ENCODE measurements at regions not wholly inside any gene's neighbourhood (a gene's known extent, or its start where the extent isn't known, plus 50 kb on each side); places are given as distances from the start of the nearest gene placed in this dataset.

DNA sequence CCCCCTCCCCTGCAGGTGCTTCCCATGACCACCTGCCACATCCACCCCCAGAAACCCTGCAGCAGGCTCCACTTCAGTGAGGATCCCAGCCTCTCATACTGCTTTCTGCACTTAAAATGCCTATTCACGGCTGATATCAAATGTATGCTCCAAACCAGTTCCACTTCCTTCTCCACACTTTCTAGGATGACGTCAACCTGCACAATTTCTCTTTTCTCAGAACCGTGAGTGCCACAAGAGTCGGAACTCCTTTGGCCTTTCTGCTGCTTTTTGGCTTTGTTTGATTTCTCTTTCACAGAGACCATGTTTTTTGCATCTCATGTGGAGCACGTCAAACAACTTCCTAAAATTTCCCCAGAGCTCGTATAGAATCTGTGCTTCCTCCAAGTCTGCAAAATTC, 378.8 kb upstream of the TNRC6C start:
- no peak for TF ChIP-seq POLR2AphosphoS5 (IDR thresholded peaks at IDR 0.05; ENCODE audit: low read depth, low read length)
- no peak for TF ChIP-seq POLR2A (IDR thresholded peaks at IDR 0.05; ENCODE audit: low read depth, low read length)
- no peak for TF ChIP-seq POU2F2 (IDR thresholded peaks at IDR 0.05; ENCODE audit: low read depth, low read length)
